GM18498 (cell line): ENCODE measurements at regions not wholly inside any gene's neighbourhood (a gene's known extent, or its start where the extent isn't known, plus 50 kb on each side); places are given as distances from the start of the nearest gene placed in this dataset.
A peak's percentile ranks its signal among the peaks of the same experiment; 100 is the strongest.

ENCODE experiments used
- ATAC-seq: cut with Tn5 transposase; IDR thresholded peaks from one replicate; pipeline ENCODE4 v1.9.1; 2021; ENCODE audit warnings: mild to moderate bottlenecking, moderate library complexity; ENCODE audit not compliant: unreplicated experiment

- peak; percentile 94 for ATAC-seq
These were observed 1212.4 kb downstream of the SORCS1 start for GRCh38 chr10:105952153-105952552.

GRCh38 chr10:105950410-105950809 is 1214.1 kb downstream of the SORCS1 start:
- ATAC-seq: peak; percentile 53

- ATAC-seq: no peak
These were observed 1214.8 kb downstream of the SORCS1 start for GRCh38 chr10:105949721-105950120.

GRCh38 chr10:105925045-105925785 is 1239.3 kb downstream of the SORCS1 start:
- no peak for ATAC-seq

- no peak for ATAC-seq
These were observed 1243.2 kb downstream of the SORCS1 start for GRCh38 chr10:105921348-105921747.

GRCh38 chr10:105914432-105914831 is 1250.1 kb downstream of the SORCS1 start:
- no peak for ATAC-seq

- ATAC-seq: no peak
These were observed 1255.8 kb downstream of the SORCS1 start for GRCh38 chr10:105908701-105909100.

- no peak for ATAC-seq
These were observed 1244.4 kb downstream of the SORCS3 start for GRCh38 chr10:105885495-105885894.

- no peak for ATAC-seq
These were observed 1238.3 kb downstream of the SORCS3 start for GRCh38 chr10:105879401-105879800.

- ATAC-seq: no peak
These were observed 1234.0 kb downstream of the SORCS3 start for GRCh38 chr10:105875050-105875449.

- no peak for ATAC-seq
These were observed 1231.6 kb downstream of the SORCS3 start for GRCh38 chr10:105872665-105873064.

GRCh38 chr10:105868935-105869334 is 1227.8 kb downstream of the SORCS3 start:
- ATAC-seq: no peak

- ATAC-seq: no peak
These were observed 1223.8 kb downstream of the SORCS3 start for GRCh38 chr10:105864854-105865253.

GRCh38 chr10:105857268-105858264 is 1216.5 kb downstream of the SORCS3 start:
- no peak for ATAC-seq

- no peak for ATAC-seq
These were observed 1214.7 kb downstream of the SORCS3 start for GRCh38 chr10:105855791-105856190.

- no peak for ATAC-seq
These were observed 1203.8 kb downstream of the SORCS3 start for GRCh38 chr10:105844676-105845570.

GRCh38 chr10:105844241-105844640 is 1203.2 kb downstream of the SORCS3 start:
- ATAC-seq: no peak

GRCh38 chr10:105843786-105844185 is 1202.7 kb downstream of the SORCS3 start:
- no peak for ATAC-seq

GRCh38 chr10:105840288-105840770 is 1199.2 kb downstream of the SORCS3 start:
- no peak for ATAC-seq

- ATAC-seq: no peak
These were observed 1197.3 kb downstream of the SORCS3 start for GRCh38 chr10:105838392-105838791.

- ATAC-seq: peak; percentile 92
These were observed 1196.9 kb downstream of the SORCS3 start for GRCh38 chr10:105837951-105838350.
